ENCODE measurements at regions not wholly inside any gene's neighbourhood (a gene's known extent, or its start where the extent isn't known, plus 50 kb on each side); places are given as distances from the start of the nearest gene placed in this dataset.

DNA sequence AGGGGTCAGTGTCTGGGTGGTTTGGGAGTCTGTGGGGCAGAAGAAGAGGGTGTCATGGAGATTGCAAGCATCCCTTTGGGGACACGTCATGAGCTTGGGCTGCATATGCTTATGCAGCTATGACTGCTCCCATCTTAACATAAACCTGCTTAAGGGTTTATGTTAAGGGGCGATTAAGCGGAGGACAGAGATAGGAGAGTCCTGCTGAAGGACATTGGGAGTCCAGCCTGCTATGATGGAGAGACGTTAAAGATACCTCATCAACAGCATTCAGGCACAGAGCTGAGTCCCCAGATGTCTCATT, 76.8 kb upstream of the AKR1E2 start:
- TF ChIP-seq POLR2AphosphoS5 (IDR thresholded peaks at IDR 0.05; ENCODE audit: low read depth, low read length) (no peak), POLR2A (IDR thresholded peaks at IDR 0.05; ENCODE audit: low read depth, low read length) (no peak), SPI1 (IDR thresholded peaks at IDR 0.05; ENCODE audit: low read depth, low read length) (no peak), TAF1 (IDR thresholded peaks at IDR 0.05; ENCODE audit: low read depth, low read length) (no peak)
